ENCODE measurements at regions not wholly inside any gene's neighbourhood (a gene's known extent, or its start where the extent isn't known, plus 50 kb on each side); places are given as distances from the start of the nearest gene placed in this dataset.

DNA sequence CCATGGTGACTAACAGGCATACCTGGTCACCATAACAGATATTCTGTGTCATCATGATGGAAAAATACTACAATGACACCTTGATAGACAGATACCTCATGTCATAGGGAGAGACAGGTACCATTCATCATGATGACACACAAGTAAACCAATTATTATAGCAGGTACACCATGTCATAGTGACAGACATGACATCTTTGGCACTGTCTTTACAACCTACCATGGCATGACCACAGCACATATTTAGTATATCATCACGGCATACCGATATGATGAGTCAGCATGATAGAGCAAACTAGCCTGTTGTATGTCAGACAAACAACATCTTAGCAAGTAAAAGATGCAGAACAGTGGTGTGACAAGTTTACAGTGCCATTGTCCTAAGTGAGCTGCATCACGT is 101.3 kb upstream of the KLHL29 start:
- TF ChIP-seq, protein P1, sequence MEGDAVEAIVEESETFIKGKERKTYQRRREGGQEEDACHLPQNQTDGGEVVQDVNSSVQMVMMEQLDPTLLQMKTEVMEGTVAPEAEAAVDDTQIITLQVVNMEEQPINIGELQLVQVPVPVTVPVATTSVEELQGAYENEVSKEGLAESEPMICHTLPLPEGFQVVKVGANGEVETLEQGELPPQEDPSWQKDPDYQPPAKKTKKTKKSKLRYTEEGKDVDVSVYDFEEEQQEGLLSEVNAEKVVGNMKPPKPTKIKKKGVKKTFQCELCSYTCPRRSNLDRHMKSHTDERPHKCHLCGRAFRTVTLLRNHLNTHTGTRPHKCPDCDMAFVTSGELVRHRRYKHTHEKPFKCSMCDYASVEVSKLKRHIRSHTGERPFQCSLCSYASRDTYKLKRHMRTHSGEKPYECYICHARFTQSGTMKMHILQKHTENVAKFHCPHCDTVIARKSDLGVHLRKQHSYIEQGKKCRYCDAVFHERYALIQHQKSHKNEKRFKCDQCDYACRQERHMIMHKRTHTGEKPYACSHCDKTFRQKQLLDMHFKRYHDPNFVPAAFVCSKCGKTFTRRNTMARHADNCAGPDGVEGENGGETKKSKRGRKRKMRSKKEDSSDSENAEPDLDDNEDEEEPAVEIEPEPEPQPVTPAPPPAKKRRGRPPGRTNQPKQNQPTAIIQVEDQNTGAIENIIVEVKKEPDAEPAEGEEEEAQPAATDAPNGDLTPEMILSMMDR (IDR thresholded peaks at IDR 0.05; ENCODE audit: low read depth, low read length), result no peak
- Histone ChIP-seq H3K36me3 (no peaks in the 10 kb centered on the region), H3K27me3 (no peaks in the 10 kb centered on the region), H3K9me3 (no peaks in the 10 kb centered on the region), H3K4me1 (no peaks in the 10 kb centered on the region), H3K4me3 (ENCODE audit: low read depth, low read length) (no peak overlapping the region)
- DNase-seq, result no peak

DNA sequence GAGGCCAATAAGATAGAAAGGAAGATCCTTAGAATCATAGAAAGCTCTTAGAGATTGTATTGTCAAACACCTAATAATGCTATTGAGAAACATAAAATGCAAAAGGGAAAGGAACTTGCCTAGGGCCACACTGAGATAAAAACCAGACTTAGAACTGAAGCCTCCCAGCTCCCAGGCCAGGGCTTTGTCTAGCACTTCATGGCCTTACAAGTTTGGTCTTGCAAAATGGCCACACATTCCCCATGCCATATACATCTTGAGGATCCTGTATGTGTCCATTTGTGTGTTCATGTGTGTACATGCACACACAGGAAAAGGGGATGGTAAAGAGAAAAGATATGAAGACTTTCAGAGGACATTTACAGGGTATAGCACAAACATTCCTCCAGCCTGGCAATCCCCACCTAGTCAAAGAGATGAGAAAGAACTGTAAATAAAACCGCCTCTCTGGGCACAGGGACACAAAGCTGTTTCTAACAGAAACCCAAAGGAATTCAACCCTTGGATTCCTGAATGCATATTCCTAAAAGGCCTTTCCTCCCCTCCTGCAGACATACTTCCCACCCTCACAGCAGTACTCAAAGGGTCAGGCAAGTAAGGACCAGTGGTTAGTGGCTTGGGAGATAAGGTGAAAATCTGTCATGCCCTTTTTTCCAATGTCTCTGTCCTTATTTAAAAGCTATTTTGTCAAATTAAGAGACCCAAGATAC is 99.7 kb upstream of the KLHL29 start:
- H3K27me3 ChIP-seq, result no peaks in the 10 kb centered on the region
- H3K36me3 ChIP-seq, result no peaks in the 10 kb centered on the region
- no peaks in the 10 kb centered on the region for H3K4me1 ChIP-seq
- DNase-seq, result no peak
- H3K9me3 ChIP-seq, result no peaks in the 10 kb centered on the region
- no peak overlapping the region for H3K4me3 ChIP-seq (ENCODE audit: low read depth, low read length)
- TF ChIP-seq, protein P1 (IDR thresholded peaks at IDR 0.05; ENCODE audit: low read depth, low read length), result no peak

DNA sequence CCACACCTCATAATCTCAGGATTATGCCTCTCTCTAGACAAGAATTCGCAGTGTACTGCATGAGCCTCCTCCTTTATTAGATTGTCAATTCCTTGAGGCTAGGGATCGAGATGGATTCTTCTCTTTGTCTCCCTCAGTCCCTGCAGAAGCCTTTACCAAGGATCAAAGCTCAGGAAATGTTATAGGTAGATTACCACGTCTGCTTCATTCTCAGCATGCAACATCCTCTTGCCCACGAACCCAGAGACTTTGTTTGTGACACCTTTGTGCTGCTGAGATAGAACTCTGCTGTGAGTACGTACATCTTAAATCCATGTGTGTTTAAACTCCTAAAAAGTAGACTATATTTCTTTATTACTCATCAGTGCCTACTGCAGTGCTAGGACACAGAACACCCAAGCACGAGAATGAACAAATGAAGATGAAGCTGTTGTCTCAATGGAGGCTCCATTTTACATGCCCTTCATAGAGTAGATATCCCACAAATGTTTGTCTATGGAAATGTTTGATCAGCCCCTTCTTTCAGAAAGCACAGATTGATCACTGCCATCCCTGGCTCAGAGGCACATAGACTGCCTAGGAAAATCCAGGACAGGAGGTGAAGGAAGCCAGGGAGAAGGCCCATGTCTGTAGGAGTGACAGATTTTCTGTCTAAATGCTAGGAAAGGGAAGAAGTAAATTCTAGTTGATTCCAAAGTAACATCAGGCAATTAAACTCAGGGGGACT is 98.8 kb upstream of the KLHL29 start:
- H3K36me3 ChIP-seq, result no peaks in the 10 kb centered on the region
- no peak overlapping the region for H3K4me3 ChIP-seq (ENCODE audit: low read depth, low read length)
- TF ChIP-seq, protein P1 (IDR thresholded peaks at IDR 0.05; ENCODE audit: low read depth, low read length), result no peak
- H3K4me1 ChIP-seq, result no peaks in the 10 kb centered on the region
- no peak for DNase-seq
- H3K27me3 ChIP-seq, result no peaks in the 10 kb centered on the region
- H3K9me3 ChIP-seq, result no peaks in the 10 kb centered on the region

DNA sequence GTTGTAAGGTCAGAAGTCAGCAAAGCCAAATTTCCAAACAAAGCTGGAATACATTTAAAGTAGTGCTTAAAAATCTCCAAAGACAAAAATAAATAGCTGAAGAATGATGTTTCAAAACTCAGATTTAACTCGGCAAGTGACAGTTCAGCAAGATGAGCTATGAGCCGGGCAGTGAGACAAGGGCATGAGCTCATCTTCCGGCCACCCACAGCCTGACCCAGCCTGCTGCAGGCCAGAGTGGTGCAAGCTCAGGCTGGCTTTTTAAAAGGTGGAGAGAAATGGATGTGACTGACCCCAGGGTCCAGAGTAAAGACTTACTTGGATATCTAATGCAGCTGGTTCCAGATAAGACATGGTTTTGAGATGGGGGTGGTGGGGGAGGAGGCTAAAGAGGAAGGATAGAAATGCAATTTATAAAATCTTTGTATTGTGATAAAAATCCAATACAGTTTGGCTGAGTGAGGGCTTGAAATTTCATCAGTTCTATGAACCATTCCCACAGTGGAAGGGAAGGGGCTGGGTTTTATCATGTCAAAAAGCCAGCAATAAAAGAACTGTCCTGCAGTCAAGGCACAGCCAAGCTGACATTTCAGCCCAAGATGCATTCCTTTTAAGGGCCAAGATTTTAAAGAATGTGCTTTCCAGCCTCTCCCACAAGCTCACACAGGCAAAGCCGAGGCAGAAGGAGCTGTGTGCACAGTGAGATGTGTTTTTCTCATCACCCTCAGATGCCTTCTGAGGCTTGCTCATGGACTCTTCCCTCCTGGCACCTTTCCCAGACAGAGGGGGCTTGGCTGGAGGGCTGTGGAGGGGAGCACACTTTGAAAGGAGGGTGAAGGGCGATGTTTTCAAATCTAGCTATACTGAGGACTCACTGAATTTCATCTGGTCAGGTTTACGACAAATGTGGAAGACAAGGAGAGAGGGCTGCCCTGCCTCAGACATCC is 97.9 kb upstream of the KLHL29 start:
- TF ChIP-seq, protein P1 (IDR thresholded peaks at IDR 0.05; ENCODE audit: low read depth, low read length), result no peak

DNA sequence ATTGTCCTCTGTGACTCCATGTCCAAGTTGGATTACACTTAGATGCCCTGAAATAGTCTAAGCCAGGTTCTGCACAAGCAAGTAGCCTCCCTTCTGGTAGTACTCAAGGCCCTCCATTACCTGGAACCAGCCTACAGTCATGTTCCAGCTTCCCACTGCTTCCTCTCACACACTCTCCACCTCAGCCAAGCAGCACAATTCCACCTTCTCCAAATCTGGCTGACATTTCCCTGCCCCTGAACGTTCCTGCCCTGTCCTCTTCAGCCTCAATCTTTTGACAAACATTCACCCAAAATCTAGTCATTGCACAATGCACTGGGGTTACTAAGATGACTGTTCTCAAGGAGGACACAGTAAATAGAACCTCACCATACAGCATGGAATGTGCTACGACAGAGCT is 95.3 kb upstream of the KLHL29 start:
- no peaks in the 10 kb centered on the region for H3K4me1 ChIP-seq
- no peaks in the 10 kb centered on the region for H3K9me3 ChIP-seq
- DNase-seq, result no peak
- no peaks in the 10 kb centered on the region for H3K27me3 ChIP-seq
- TF ChIP-seq, protein P1 (IDR thresholded peaks at IDR 0.05; ENCODE audit: low read depth, low read length), result no peak
- H3K4me3 ChIP-seq (ENCODE audit: low read depth, low read length), result no peak overlapping the region
- no peaks in the 10 kb centered on the region for H3K36me3 ChIP-seq

More for the DNA sequence above, 97.9 kb upstream of the KLHL29 start:
- no peaks in the 10 kb centered on the region for H3K9me3 ChIP-seq
- no peak overlapping the region for H3K4me3 ChIP-seq (ENCODE audit: low read depth, low read length)
- no peak for DNase-seq
- H3K4me1 ChIP-seq, result no peaks in the 10 kb centered on the region
- no peaks in the 10 kb centered on the region for H3K36me3 ChIP-seq
- no peaks in the 10 kb centered on the region for H3K27me3 ChIP-seq

Data from BE2C (cell line).